HG03378 (cell line): ENCODE measurements at regions not wholly inside any gene's neighbourhood (a gene's known extent, or its start where the extent isn't known, plus 50 kb on each side); places are given as distances from the start of the nearest gene placed in this dataset.
A peak's percentile ranks its signal among the peaks of the same experiment; 100 is the strongest.
"Not testable (repeated sequence)": the region's sequence is repeated elsewhere in the genome, so short reads cannot be mapped to it uniquely, and the experiment has no call there.

ENCODE experiments used
- ATAC-seq: cut with Tn5 transposase; IDR thresholded peaks from one replicate; pipeline ENCODE4 v1.9.1; 2021; ENCODE audit warnings: mild to moderate bottlenecking, moderate library complexity; ENCODE audit not compliant: unreplicated experiment

- no peak for ATAC-seq
Observed at GRCh38 chr4:155474758-155475157, 98.0 kb upstream of the MAP9 start.

GRCh38 chr4:155473420-155474095, 96.8 kb upstream of the MAP9 start:
- ATAC-seq: no peak

DNA sequence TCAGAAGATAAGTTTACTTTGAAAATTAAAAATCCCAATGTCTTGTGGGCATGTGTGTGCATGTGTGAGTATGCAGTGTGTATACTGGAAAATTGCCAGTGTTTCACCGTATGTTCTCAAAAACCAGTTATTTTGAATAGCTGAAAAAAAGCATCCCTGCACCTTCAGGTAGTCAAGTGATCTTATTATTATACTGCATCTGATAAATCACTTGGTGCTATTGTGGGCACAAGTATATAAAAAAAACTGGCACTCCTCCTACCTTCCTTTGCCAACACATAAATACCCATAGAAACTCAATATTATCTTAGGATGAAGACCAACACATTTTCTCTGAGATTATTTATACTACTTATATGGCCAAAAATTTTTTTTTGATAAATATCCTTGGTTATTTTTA, 91.5 kb upstream of the MAP9 start:
- no peak for ATAC-seq

GRCh38 chr4:155450676-155451075, 73.9 kb upstream of the MAP9 start:
- no peak for ATAC-seq

- no peak for ATAC-seq
Observed at GRCh38 chr4:155445306-155445705, 68.5 kb upstream of the MAP9 start.

DNA sequence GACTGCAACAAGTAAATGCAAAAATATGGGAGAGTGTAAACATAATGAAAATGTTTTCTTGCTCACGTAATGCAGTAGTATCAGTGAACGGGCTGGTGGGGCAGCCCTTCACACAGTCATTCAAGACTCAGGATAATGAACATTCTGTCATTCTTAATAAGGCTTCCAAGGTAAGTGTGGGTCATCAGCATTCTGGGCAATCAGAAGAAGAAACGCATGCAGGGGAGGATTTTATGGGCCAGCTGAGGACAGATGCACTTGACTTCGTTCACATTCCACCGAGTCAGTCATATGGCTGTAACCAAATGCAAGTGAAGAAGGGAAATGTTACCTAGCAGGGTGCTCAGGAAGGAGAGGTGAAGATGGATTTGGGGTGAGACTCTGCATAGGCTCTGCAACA, 68.0 kb upstream of the MAP9 start:
- ATAC-seq: no peak

DNA sequence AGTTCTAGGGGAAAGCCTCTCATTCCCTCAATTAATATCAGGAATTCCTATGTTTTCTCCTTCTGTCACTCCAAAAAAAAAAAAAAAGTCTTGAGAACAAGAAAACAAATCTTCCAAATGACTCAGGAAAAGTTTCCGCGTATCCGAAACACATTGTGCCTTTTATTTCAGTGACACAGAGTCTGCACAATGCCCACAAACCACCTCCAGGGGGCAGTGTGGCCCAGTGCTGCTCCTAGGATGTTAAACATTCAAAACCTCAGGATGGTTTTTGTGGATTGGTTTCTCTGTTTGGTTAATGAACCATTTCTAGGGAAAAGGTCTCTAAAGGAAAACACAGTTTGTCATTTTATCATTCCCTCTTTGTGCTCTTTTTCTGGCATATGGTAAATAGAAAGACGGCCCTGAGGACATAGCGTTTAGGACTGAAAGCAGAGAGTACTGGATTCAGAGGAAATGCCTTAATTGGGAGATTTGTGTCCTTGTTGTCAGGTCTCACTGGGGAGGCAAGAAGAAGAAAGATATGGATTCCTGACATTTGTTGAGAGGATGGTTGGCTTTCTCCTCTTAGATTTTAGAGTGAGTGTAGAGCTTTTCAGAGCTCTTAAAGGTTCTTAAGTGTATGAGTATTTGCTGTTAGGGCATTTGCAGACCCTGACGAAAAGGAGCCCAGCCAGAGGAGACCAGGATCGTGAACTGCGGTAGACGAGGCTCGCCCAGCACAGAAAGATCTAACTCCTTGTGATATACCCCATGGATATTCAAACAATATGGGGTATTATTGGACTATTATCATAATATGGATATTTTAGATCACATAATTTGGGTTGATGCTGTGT, 65.7 kb upstream of the MAP9 start:
- ATAC-seq: peak; percentile 76

GRCh38 chr4:155441475-155441874, 64.7 kb upstream of the MAP9 start:
- ATAC-seq: no peak

DNA sequence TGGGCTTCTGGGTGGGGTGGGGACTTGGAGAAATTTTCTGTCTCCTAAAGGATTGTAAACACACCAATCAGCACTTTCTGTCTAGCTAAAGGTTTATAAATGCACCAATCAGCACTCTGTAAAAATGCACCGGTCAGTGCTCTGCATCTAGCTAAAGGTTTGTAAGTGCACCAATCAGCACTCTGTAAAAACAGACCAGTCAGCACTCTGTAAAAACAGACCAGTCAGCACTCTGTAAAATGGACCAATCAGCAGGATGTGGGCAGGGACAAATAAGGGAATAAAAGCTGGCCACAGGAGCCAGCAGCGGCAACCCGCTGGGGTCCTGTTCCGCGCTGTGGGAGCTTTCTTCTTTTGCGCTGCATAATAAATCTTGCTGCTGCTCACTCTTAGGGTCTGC, 63.0 kb upstream of the MAP9 start:
- ATAC-seq: not testable (repeated sequence)

DNA sequence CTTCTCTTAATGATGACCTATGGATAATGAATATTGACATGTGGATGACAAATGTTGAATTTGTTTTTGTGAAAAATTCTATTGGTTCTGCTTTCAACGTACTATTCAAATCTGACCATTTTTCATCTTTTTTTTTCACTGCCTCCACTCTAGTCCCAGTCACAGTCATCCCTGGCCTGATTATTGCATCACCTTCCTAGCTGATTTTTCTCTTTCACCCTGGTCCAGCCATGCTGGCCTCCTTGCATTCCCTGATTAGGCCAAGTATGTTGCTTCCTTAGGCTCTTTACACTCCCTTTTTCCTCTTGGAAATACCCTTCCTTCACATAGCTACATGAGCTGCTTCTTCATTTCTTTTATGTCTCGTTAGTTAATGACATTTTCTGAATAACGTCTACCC, 58.1 kb upstream of the MAP9 start:
- ATAC-seq: no peak

DNA sequence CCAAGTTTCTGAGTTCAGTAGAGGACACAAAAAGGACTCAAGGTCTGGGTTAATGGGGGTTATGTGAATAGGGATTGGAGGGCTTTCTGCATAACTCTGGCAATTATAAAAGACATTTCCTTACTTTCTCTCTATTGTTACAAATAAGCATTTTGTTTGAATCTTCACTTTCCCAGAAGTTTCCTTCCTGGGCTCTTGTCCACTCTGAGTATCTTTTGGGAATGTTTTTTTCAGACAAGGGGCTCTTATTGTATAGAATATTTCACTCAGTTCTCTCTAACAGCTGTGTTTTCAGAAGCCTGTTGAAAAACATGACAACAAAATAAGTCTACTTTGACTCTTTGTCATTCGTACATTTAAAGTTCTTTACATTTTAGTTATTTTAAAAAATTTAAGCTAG, 57.6 kb upstream of the MAP9 start:
- no peak for ATAC-seq

- ATAC-seq: no peak
Observed at GRCh38 chr4:155433636-155434360, 57.0 kb upstream of the MAP9 start.

DNA sequence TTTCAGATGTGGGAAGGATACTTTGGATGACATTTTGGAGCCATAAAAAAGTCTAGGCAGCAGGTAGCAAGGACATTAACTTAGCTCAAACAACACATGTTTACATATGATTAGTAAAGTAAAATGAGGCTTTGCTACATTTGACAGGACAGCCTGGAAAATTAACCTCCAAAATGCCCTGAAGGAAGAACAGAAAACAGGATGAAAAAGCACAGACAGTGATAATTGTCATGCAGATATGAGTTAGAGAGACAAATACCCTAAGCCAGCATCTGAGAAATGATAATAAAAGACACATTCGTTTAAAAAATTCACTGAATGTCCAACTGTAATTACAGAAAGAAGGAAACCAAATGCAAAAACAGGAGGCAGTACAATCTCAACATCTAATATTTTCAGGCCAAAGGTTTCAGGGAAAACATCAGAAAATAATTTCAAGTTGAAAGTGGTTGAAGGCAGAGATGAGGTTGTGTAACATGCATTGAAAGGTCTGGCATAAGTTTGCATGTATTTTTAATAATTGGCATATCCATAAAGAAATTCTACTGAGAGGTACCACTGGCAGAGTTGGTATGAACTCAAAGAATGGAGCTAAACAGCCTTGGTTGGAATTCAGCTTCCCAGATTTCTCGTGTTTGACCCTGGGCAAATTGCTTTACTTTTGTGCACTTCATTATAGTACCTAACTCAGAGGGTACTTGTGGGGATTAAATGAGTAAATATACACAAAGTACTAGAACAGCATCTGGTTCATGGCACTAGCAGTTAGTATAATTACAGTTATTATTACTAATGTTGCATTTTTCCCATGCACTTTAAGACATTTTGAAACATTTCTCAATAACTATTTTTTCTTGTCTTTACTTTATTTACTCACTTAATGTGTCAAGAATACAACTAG, 54.4 kb upstream of the MAP9 start:
- no peak for ATAC-seq

DNA sequence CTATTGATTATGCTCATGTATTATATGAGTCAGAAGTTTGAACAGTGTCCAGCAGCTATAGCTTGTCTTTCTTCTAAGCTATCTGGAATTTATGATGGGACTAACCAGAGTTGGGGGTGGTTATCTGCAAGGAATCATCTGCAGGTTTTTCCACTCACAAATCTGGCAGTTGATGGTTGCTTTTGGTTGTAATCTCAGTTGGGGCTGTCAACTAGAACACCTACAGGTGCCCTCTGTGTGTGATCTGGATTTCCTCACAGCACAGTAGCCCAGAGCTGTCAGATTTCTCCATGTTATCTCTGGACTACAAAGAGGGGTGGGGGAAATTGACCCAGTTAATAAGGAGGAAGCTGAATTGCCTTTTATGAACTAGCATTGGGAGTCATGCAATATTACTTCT, 51.4 kb upstream of the MAP9 start:
- ATAC-seq: no peak

GRCh38 chr4:155426953-155427352, 50.2 kb upstream of the MAP9 start:
- ATAC-seq: no peak
